GM18498 (cell line): ENCODE measurements at regions not wholly inside any gene's neighbourhood (a gene's known extent, or its start where the extent isn't known, plus 50 kb on each side); places are given as distances from the start of the nearest gene placed in this dataset.

Source experiments
- ATAC-seq: cut with Tn5 transposase; IDR thresholded peaks from one replicate; pipeline ENCODE4 v1.9.1; 2021; ENCODE audit warnings: mild to moderate bottlenecking, moderate library complexity; ENCODE audit not compliant: unreplicated experiment

GRCh38 chr5:6831678-6832671 is 118.7 kb downstream of the TENT4A start:
- ATAC-seq: no peak

DNA sequence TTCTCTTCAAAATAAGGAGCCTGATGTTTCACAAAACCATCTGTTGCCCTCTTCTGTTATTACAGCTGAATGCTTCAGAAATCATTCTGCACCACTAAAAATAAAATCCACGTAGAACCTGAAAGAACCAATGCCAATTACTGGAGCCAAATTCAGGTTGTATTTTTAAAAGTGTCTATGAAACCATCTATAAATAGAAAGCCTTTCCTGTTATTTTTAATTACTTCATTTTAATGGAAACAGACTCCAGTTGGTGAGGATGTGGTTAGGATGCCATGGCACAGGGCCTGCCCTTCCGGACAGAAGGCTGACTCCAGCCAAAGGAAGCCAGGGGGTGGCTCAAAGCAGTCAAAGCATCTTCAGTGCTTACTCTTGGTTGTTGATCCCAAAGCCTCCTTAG is 119.8 kb downstream of the TENT4A start:
- ATAC-seq: no peak

DNA sequence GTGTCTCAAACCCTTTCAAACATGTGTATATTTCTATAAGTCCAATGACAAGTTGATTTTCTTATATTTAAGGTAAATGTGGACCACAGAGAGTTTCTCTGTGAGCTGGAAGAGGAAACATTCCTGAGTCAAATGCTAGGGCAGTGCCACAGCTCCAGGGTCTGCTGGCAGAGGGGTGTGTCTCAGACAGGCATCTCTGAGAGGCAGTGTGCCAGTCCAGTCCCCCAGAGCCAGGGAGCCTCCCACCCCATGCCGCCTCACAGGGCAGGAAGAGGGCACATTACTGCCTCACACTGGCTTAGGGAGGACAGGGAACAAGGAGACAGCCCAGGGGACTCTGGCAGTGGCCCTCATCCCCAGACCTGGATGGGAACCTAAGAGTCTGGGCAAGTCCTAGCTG is 120.2 kb downstream of the TENT4A start:
- ATAC-seq: no peak

- no peak for ATAC-seq
These were observed 123.9 kb downstream of the TENT4A start for GRCh38 chr5:6837095-6837494.

GRCh38 chr5:6837519-6838110 is 124.4 kb downstream of the TENT4A start:
- ATAC-seq: no peak

GRCh38 chr5:6838736-6839135 is 125.5 kb downstream of the TENT4A start:
- no peak for ATAC-seq

DNA sequence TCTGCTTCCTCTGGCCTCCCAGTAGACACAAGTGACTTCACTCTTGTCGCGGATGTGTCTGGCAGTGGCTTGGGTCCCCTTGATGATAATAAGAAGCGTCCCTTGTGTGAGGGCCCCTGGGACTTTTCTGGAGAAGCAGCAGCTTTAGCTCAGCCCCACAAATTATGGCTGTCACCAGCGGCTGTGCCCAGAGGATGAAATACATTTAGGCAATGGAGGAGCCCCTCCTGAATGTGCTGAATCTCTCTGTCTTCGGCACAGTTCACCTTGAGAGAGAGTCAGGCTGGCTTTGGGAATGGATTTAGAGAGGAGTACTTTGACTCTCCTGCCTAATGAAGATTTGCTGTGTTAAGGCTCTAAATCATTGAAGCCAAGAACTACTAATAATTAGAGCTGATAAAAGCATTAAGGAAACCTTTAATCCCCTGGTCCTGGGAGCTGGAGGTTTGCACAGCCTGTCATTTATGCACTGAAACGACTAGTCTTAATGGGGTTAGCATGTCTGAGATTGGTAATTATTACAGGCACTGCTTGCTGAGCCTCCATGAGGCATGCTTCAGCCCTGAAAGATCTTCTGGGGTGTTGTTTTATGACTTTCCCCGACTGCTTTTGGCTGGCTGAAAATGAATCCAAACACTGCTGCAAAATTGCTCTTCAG is 127.0 kb downstream of the TENT4A start:
- ATAC-seq: no peak

DNA sequence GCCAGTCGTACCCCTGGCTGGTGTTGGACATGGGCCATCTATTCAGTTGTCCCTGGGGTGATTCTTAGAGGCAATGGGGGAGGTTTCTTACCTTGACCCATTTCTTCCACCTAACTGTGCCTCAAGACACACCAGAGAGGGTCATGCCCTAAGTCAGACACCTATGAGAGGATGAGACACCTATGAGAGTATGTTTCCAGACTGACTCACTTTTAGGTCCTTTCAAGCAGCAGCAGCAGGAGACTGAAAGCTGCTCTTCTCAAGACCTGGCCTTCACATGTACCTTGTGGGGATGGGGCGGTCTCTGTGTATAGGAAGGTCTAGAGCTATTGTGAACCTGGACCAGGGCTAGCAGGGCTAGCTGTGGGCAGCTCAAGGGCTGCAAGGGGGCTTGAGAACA is 130.1 kb downstream of the TENT4A start:
- no peak for ATAC-seq

DNA sequence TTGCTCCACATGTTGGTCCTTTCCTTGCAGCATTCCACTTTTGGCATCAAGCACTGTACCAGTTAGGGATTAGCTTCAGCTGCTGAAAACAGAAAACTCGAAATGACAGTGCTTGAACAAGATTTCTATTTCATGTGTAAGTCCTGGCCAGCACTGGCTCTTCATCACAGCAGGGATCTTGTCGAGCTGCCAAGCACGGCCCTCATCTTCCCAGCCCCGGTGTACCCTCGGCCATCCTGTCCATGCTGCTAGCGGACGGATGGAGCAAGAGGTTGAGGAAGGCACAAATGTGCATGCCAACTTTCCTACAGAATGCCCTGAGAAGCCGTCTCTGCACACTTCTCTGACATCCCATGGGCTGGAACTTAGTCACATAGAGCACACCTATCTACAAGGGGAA is 130.6 kb downstream of the TENT4A start:
- ATAC-seq: no peak

DNA sequence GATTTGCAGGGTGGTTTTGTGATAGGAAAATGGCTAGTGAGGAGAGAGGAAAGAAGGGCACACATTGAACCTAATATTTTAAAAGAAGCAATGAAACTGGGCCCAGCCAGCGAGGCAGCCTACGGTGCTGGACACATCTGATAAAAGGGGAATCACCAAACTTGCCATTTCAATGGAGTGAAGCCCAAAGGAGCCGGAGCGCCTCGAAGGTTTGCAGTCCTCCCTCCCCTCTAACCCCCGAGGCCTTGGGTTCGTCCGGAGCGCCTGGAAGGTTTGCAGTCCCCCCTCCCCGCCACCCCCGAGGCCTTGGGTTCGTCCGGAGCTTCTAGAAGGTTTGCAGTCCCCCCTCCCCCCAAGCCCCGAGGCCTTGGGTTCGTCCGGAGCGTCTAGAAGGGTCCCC is 132.6 kb downstream of the TENT4A start:
- ATAC-seq: no peak

DNA sequence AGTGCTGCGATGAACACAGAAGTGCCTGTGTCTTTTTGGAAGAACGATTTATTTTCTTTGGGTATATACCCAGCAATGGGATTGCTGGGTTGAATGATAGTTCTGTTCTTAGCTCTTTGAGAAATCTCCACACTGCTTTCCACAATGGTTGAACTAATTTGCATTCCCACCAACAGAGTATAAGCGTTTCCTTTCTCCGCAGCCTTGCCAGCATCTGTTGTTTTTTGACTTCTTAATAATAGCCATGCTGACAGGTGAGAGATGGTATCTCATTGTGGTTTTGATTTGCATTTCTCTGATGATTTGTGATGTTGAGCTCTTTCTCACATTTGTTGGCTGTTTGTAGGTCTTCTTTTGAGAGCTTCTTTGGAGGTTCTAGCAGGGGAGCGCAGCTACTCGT is 134.6 kb downstream of the TENT4A start:
- no peak for ATAC-seq

- no peak for ATAC-seq
These were observed 136.3 kb downstream of the TENT4A start for GRCh38 chr5:6849316-6850105.

DNA sequence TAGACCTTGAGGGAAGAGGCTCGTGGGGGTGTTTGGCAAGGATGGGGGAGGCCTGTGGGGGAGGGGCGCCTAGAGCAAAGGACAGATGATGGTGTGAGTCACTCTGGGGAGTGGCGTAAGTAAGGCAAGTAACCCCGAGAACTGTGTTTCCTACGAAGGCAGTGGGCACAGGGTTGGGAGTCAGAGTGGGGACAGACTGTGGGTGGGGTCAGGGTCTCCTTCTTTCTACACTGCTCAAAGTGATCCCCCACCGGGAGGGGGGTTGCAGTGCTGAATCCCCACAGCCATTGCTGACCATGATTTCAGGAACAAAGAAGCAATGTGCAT is 136.8 kb downstream of the TENT4A start:
- ATAC-seq: no peak

DNA sequence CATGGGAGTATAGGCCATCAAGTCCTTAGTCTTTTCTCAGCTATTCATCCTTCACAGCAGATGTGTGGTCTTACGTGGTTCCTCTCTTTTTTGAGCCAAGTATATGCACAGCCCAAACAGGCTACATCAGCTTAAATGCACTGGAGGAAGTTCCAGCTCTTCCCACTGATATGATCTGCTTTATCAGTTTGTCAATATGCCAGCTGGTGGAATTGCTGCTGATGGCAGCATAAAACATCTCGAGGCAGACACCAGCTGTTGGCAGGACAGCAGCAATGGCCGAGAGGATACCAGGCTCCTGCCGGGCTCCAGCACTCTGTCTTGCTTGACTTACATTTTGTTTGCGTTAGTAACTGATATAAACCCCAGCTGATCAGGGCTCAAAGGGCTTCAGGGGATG is 143.4 kb downstream of the TENT4A start:
- no peak for ATAC-seq

GRCh38 chr5:6858419-6858818 is 145.2 kb downstream of the TENT4A start:
- no peak for ATAC-seq

GRCh38 chr5:6859023-6859422 is 145.8 kb downstream of the TENT4A start:
- no peak for ATAC-seq

DNA sequence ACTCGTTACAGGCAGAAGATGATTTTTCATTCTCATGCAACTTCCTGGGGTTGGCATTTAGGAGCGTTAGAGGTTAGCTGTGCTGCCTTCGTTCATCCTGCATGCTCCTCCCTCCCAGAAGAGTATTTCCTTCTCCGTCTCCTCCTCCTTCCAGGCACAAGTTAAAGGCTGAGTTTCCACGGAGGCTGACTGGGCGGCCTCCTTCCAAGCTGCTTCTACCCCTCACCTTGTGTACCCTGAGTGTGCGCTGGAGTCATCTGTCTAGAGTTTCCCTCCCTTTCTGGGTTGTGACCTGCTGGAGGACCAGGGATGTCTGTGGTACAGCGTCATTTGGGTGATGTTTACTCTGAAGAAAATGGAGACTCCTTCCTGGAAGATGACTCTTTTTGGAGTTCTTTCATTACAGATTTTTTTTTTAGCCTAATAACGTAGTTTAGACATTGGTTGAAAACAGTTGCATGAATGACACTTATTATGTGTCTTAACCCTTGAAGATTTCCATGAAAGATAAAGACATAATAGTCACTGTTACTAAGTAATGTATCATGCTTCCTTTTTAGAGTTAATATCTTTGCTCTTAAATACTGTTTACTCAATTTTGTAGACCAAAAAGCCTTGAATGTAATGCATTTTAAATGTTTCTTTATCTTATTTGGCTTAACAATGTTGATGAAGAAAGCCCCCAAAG is 146.9 kb downstream of the TENT4A start:
- ATAC-seq: no peak

- no peak for ATAC-seq
These were observed 147.8 kb downstream of the TENT4A start for GRCh38 chr5:6861036-6861435.

DNA sequence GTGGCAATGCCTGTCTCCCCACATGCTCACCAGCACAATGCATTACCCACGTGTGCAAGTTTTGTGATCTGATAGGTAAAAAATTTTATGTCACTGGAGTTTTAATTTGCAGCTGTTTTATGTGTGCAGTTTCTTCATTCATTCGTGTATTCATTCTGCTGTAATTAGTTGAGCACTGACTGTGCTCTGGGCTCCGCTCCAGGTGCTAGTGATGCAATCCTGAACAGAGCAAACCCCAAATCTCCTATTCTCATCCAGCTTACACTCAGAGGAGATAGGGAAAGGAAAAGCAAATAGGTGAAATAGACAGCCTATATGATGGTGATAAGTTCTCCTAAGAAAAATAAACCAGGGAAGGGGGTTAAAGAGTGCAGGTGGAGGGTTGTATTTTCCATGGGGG is 148.4 kb downstream of the TENT4A start:
- ATAC-seq: no peak

DNA sequence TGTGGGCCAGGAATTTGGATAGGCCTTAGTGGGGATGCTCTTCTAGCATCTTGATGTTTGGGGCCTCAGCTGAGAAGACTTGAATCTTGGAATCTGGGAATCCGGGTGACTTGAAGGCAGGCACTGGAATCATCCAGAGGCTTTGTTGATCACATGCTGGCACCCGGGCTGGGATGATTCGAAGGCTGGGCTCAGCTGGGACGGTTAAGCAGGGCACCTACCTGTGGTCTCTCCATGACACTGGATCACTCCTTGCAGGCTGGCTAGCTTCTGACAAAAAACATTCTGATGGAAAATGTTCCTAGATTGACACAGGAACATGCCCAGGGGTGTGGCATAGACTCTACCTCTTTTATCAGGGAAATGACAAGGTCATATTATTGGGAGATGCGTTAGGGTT is 149.1 kb downstream of the TENT4A start:
- ATAC-seq: no peak

DNA sequence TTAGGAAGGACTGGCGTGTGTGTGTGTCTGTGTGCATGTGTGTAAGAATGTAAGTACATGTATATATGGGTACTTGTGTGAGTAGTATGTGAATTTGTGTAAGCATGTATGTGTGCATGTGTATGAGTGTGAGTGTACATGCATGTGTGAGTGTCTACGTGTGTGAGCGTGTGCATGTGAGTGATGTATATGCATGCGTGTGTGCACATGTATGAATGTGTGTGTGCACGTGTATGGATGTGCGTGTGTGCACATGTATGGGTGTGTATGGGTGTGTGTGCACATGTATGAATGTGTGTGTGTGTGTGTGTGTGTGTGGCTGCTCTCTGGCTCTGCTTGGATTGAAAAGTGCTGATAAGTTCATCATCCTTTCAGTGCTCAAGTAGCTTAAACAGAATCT is 154.5 kb downstream of the TENT4A start:
- no peak for ATAC-seq
